Fibroblast of villous mesenchyme (primary cell): ENCODE measurements at regions not wholly inside any gene's neighbourhood (a gene's known extent, or its start where the extent isn't known, plus 50 kb on each side); places are given as distances from the start of the nearest gene placed in this dataset.

Experiments
- DNase-seq: peaks from one replicate; pipeline ENCODE4 v3.0.0-alpha.2; 2010; ENCODE audit warnings: low read depth
- H3K4me3 ChIP-seq: 2 replicates; pipeline ENCODE4 v1.5.1; 2011; ENCODE audit warnings: low read depth, mild to moderate bottlenecking, low read length
- TF ChIP-seq, protein P1 (sequence below): IDR thresholded peaks from 2 replicates; pipeline ENCODE4 v1.5.1; 2012; ENCODE audit warnings: low read depth, mild to moderate bottlenecking, low read length; ENCODE audit not compliant: insufficient read depth

DNA sequence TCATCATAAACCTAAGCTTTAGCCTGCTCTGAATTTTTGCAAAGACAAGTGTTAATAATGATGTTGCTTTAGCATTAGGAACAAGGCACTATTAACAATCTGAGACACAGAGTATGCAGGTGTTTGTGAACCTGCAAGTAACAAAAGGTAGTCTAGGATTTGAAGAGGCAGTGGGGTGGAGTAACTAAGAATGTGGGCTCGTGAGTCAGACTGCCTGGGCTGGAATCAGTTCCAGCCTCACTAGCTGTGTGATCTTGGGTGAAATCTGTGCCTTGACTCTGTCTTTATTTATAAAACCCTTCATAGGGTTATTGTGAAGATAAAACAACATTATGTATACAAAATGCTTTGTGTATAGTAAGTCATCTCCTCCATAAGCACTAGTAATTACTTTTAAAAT, 610.6 kb upstream of the CFAP20DC start:
- TF ChIP-seq, protein P1, sequence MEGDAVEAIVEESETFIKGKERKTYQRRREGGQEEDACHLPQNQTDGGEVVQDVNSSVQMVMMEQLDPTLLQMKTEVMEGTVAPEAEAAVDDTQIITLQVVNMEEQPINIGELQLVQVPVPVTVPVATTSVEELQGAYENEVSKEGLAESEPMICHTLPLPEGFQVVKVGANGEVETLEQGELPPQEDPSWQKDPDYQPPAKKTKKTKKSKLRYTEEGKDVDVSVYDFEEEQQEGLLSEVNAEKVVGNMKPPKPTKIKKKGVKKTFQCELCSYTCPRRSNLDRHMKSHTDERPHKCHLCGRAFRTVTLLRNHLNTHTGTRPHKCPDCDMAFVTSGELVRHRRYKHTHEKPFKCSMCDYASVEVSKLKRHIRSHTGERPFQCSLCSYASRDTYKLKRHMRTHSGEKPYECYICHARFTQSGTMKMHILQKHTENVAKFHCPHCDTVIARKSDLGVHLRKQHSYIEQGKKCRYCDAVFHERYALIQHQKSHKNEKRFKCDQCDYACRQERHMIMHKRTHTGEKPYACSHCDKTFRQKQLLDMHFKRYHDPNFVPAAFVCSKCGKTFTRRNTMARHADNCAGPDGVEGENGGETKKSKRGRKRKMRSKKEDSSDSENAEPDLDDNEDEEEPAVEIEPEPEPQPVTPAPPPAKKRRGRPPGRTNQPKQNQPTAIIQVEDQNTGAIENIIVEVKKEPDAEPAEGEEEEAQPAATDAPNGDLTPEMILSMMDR: no peak
- H3K4me3 ChIP-seq: no peak overlapping the region
- peak; percentile 26 for DNase-seq

DNA sequence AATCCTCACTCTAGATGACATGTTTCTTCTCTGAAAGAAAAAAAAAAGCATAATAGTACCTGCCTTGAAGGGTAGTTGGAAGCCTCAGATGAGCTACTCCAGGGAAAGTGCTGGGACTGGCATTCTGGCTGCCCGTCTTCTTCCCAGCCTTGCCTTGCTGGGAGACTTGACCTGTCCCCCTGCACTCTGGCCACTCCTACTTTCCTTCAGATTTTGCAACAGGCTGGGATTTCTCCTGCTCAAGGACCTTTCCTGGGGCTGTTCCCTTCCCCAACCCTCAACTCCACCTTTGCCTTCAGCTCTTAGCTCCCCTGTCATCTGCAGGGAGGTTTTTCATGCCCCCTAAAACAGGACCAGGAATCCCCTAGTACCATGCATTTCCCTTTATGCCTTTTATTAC, 609.9 kb upstream of the CFAP20DC start:
- H3K4me3 ChIP-seq: no peak overlapping the region
- TF ChIP-seq, protein P1: no peak
- DNase-seq: no peak

DNA sequence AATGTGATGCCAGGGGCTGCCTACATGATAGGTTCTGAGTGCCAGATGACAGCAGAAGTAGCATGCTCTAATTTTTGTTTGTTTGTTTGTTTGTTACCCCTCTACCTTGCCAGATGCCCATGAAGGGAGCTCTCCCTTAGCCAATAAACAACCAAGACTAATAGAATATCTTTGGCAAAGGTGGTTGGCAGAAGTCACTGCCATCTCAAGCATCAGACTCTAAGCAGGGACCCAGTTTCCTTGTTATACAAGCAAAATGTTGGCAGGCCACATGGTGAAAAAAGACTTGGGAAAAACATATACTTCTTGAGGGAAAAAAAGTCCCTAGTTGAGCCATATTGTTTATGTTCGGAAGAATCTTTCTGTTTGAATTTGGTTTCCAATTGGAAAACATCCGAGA, 609.0 kb upstream of the CFAP20DC start:
- H3K4me3 ChIP-seq: no peak overlapping the region
- DNase-seq: no peak
- TF ChIP-seq, protein P1: no peak

DNA sequence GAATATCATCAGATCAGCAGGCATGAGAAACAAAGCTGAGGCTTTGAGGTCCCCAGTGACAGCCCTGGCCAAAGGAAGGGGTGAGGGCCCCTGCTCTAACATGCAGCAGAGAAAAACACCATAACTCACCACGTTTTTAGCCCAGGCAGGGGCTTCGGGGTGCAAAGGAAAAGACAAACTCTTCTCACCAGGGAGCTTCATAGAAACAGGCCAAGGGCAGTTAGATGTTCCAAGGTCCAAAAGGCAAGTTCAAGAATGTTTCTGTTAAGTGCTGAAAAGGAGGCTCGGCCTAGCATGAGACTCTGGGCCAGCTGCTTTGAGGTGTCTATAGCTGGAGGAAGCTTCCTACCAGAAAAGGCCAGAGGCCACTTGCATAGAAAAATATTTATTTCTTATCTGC, 608.4 kb upstream of the CFAP20DC start:
- DNase-seq: no peak
- no peak overlapping the region for H3K4me3 ChIP-seq
- TF ChIP-seq, protein P1: no peak

DNA sequence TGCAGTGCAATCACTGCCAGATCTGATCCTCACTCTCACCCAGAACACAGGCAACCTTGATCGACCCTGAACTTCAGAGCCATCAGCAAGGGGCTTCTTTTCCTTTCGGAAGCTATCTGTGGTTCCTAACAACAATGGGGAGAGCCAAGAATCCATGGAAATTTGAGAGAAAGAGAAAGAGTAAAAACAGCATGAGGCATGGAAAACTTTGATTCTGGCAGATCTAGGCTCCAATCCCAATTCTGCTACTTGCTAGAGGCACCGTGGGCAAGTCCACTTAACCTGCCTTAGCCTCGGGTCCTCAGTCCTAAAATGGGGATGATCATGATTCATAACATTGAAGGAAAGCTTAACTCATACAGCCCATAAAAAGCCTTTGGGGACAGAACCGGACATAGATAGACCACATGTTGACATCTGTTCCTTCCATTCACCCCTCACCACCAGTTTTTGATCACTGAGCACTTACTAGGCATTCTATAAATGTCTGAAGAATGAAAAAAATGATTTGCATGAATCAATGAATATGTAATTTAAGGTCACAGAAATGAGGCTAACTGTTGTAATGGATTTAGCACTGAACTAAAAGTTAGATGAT, 605.7 kb upstream of the CFAP20DC start:
- DNase-seq: no peak
- TF ChIP-seq, protein P1: no peak
- no peak overlapping the region for H3K4me3 ChIP-seq

DNA sequence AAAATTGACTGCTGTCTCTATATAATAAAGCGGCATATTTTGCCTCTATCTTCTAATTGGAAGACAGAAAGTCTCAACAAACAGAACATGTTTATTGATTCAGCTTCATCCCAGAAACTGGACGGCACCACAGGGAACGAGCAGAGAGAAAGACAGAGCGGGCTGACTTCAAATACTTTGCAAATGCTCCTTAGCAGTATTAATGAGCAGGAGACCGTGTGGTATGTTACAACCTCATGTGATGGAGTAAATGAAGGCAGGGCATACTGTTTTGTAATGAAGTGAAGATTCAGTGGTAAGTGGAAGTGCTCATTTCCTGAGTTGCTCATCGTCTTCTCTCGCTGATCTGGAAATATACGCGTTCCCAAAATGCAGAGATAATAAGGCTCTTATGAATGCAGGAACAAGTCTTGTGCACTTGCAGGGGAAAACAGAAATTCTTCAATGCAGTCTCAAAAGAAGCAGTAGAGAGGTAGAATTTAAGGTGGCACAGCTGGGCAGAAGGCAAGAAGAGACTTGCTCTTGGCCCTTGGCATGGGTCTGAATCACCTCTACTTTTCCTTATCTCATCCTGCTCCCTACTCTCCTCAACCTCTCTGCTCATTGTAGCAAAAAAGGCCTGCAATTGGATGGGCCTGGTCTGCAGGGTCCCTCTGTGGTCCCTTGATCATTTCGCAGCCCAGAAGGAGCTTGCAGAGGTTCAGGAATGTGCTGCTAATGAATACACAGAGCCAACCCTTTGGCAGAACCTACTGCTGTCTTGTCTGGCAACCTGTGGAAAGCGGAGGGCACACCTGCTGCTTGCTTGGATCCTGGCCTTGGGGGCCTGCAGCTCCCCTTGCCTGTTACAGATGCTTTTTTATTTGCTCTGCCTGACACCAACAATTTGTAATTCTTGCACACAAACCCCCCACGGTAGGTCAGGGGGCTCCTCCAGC, 604.9 kb upstream of the CFAP20DC start:
- DNase-seq: no peak
- H3K4me3 ChIP-seq: no peak overlapping the region

More for the DNA sequence above, 604.9 kb upstream of the CFAP20DC start:
- TF ChIP-seq, protein P1: no peak
